8988T (cell line): ENCODE measurements at regions not wholly inside any gene's neighbourhood (a gene's known extent, or its start where the extent isn't known, plus 50 kb on each side); places are given as distances from the start of the nearest gene placed in this dataset.

Source experiments
- DNase-seq: peaks from one replicate; pipeline ENCODE4 v3.0.0; 2011

DNA sequence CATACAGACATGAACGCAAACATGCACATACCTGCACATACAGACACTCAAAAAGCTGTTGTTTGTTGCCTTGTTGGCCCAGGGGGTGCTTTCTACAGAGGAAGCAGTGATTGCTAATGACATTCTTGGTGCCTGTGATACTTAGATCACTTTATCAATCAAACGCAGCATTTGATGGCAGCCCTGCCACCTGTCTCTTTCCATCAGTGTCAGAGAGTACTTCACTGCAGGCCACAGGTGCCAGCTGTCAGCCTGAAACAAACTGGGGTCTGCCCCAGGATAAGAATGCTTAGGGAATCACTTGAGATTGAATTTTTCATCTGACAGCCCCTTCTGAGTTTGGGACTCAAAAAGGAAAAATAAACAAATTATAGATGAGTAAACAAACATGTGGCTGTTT lies 388.9 kb upstream of the SGCD start:
- DNase-seq = no peak

DNA sequence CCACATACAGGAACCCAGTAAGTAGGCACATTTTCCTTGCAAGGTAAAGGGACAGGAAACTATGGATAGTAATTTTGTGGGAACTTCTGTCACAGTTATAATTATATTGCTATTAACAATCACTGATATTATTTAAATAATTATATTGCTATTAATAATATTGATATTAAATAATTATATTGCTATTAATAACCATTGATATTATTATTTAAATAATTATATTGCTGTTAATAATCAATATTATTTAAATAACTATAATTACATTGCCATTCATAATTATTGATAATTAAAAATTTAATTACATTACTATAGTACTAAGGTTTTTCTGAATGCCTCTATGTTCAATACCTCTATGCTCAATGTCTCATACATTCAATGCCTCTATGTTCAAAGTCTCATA lies 385.6 kb upstream of the SGCD start:
- no peak for DNase-seq

DNA sequence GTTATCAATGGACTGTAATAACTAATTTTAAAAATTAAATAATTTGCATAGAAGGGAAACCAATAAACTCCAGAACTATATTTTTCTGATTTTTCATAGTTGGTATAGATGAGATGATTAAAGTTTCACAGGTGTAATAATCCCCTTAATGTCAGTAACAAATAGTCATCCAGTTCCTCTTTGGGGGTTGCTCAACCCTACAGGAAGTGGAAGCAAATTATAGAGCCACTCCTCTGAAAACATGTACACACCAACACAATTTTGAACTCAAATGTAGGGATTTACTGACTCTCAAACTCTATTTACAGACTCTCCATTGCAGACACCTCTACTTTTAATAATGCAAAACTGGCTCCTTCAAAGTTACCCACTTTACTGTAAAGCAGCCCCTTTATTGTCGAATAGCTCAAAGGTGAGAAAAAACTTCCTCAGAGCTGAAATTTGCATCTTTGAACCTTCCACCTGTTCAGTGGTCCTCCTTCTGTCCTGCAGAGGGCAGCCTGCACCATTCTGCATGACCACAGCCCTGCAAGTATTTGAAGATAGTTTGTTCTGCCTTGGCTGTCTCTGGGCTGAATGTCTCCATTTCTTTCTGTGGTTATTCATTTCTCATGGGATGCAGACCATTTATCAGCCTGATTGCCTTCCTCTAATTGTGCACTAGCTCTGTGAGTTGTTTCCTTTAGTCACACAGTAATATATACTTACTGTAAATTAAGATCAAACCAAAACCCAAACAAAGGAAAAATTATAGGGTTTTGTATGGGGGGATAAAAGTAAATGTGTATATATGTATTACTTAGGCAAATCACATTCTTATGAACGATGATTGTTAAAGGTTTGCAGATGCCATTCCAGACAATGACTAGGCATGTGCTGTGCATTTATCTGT lies 383.2 kb upstream of the SGCD start:
- no peak for DNase-seq

DNA sequence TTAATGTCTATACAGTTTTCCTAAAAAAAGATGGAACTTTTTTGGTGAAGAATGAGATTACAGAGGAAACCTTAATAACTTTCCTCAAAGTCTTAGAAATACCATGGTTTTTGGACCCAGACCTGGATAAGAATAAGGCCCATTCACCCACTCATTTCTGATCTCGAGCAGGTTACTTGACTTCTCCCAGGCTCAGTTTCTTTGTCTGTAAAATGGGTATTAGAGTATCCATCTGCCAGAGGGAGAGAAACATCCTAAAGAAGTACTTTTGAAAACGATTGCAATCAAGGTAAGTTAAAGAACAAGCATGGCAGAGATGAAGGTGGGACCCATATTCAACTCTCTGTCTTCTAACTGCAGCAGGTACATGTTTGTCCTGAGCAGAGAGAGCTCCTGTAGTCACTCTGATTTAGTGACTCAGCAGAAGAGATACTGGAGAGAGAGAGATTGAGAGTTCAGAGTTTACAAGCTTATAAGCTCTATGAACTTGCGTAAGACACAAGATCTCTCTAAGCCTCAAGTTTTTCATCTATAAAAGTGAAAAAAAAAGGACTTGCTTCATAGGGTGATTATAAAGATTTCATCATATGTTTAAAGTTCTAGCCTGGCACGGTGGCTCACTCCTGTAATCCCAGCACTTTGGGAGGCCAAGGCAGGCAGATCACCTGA lies 379.4 kb upstream of the SGCD start:
- DNase-seq = no peak

DNA sequence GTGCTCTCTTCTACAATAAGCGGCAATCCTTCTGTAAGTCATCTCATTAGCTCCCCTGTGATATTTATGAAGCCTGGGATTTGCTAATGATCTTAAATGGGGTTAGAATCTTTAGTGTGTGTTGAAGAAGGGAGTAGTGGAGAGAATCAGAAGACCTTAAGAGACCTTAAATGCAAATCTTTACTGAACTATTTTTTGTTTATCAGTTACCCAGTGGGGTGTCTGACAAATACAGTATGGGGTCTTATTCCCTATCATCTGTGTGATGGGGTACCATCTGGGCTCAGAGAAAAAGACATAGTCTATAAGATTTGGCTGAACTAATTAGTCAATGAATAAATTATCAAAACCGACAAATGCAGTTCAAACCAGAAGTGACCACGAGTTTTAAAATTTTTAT lies 378.4 kb upstream of the SGCD start:
- DNase-seq = no peak

DNA sequence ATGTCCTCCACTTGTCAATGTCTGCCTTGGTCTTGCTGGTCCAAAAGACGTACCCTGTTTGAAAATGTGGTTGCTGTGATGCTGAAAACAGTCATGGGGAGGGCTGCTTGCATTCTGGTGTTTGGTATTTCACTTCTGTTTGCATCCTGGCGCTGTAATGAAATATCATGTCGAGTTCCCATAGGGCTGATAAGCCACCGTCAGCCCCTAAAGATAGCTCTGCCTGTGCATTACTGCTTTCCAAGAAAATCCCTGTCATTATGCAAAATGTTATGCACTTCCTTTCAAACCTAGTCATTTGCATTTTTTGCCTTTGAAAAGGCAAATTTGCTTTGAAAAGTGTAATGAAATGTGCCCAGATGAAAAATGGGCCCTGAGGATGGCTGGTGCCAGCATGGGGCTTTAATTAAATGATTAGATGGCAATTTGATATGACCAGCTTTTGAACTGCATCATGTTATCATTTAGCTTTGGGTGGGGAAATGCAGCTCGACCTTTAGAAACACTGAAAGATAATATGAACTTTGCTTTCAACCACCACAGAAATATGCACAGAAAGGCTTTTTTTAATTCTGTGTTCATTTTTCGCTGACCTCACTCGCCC lies 374.4 kb upstream of the SGCD start:
- no peak for DNase-seq

DNA sequence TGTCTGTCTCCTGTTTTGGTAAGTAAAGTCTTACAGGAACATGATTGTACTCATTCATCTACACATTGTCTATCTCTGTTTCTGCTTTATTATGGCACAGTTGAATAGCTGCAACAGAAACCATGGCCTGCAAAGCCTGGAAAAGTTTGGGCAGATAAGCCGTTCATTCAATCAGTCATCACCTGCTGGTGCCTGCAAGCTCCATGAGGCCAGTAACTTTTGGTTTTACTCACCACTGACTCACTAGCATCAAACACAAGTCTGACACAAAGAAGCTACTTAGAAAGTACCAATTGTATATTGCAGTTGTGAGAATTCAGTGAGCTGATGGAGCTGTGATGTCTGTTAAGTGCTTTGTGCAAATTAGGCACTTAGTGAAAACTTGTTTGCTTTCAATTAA lies 373.6 kb upstream of the SGCD start:
- DNase-seq = no peak

DNA sequence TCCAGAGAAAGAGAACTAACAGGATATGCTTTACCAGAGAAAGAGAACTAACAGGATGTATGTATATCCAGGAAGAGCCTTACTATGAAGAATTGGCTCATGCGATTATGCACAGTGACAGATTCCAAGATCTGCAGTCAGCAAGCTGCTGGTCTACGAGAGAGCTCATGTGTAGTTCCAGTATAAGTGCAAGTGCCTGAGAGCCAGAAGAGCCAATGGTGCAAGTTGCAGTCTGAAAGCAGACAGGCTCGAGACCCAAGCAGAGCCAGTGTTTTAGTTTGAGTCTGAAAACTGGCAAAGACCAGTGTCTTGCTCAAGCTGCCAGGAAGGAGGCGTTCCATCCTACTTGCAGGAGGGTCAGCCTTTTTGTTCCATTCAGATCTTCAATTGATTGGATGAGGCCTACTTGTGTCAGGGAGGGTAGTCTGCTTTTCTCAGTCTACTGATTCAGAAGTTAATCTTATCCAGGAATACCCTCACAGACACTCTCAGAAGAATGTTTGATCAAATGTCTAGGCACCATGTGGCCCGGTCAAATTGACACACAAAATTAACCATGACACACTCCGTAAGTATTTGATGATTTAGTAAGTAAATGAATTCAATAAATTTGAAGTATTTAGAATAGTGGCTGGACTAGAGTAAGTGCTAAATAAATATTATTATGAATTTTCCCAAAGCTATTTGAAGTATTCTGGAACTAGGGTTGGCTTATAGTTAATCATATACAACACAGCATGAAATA lies 372.1 kb upstream of the SGCD start:
- no peak for DNase-seq

DNA sequence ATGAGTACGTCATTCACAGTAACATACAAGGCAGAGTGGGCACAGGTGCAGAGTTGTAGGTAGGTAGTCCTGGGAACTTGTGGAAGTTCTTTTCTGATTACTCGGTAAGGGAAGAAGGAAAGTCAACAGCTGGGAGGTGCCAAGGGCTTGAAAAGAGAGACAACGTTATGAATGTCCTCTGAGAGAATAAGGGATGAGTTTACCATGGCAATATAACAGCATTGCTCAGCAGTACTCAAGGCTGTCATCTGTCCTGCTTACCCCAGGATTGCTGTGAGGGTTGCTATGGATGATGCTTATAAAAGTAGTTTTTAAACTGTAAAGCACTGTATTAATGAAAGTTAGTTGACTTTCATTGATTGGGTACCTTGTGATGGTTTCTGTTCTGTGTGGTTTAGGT lies 369.1 kb upstream of the SGCD start:
- DNase-seq = no peak

DNA sequence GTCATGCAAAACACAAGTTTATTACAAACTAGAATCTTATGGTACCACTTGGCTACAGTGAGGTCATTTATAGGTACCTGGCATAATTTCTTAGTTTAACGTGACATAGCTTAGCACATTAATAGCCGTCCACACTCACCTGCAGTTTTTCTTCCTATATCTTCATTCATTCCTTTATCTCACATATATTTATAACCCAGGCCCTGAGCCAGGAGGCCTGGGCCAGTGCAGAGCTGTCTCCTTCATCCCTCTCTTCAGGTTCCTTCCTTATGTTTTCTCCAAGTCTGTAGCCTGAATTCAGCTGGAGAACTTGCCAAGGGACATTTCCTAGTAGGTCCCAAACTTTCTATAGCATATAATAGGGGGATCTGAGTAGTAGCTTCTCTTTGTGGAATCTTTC lies 367.9 kb upstream of the SGCD start:
- no peak for DNase-seq

DNA sequence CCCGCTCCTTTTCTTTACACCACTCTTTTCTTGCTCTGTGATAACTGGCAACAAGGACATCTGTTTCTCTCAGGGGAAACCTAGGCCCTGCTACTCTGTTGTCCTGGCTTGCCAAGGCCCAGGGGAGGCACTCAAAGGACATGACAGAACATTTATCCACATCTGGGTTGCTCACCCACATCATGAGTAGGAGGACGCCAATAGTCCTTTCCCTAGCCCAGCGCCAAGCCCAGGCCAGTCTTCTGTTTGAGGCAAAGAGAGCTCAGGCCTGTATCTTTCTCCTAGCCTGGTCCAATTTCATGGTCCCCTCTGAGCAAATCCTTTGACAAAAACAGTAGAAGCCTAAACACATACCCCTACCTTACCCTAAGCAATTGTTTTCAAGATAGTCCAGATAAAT lies 366.8 kb upstream of the SGCD start:
- no peak for DNase-seq

DNA sequence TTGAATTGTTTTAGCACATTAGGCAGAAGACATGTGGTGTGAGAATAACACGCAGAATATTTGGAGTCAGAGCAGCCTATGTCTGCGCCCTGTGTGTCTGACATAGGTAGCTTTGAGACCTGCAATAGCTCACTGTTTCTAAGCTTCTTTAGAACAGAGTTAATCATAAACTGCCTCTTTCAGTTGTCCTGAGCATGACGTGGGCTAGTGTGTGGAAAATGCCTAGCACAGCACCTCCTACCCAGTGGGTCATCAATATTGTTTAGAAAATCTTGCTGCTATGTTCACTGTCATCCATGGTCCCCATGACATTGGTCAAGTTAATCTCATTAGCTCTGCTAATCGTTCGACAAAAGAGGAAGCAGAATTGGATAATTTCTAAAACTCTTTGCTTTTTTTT lies 357.4 kb upstream of the SGCD start:
- DNase-seq = no peak

DNA sequence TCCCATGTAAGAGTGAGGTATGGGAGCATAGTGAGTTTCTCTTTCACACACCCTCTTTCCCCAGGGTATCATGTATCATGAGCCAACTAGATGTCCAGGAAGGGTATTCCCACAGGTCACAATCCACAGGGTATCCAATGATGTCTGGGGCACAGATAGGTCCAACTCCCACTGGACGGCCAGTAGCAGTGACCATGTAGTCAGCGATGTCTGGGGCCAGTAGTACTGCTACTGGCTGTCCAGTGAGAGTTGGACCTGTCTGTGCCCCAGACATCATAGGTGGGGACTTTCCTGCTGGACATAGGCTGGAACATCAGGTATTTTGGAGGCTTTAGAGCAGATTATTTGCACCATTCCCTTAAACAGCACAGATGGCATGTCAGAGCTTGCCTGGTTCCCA lies 352.6 kb upstream of the SGCD start:
- no peak for DNase-seq

DNA sequence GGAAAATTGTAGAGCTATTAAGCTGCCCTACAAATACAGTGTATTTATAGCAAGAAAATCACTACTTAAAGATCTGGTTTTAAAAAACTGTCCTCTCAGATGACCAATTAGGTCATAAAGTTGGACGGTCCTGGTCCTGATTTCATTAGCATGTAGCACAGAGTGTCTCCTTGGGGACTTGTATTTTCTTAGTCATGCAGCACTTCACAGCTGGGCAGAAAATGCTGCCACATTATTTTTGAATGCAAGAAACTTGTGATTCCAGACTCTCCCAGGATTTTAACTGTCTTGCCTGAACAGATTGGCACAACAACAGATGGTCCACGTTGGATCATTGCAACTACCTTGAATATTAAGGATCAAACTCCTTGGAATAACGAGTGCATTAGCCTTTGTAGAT lies 348.1 kb upstream of the SGCD start:
- DNase-seq = no peak

DNA sequence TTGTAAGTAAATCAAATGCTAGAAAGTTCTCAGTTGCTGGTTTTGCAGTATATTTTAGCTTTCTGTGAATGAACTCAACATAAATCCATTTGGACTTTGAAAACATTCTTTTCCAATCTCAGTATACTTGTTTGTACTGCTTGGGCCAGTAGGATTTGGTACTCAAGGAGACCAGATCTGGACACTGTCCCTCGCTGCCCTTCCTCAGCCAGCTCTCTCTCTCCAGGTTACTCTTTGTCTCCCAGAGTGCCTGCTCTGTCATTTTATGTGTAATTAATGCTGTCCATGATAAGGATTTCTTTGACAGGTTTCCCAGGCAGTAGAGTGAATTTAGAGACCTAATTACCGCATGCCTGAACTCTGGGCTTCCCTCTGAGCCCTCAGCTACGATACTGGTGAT lies 344.6 kb upstream of the SGCD start:
- DNase-seq = no peak

DNA sequence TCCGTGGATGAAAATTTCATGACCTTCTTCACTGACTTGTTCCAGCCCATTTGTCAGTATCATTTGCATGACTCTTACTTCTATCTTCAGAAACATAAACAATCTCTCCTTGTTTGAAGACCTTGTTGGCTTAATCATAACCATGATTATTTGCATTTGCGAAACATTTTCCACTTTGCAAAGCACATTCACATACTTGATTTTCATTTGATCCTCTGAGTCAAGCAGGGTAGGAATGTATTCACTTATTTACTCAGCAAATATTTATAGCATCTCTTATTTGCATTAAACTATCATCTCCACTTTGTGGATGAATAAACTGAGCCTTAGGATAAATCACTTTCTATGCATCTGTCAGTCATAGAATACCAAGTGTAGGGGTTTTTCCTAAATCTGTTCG lies 343.0 kb upstream of the SGCD start:
- no peak for DNase-seq

DNA sequence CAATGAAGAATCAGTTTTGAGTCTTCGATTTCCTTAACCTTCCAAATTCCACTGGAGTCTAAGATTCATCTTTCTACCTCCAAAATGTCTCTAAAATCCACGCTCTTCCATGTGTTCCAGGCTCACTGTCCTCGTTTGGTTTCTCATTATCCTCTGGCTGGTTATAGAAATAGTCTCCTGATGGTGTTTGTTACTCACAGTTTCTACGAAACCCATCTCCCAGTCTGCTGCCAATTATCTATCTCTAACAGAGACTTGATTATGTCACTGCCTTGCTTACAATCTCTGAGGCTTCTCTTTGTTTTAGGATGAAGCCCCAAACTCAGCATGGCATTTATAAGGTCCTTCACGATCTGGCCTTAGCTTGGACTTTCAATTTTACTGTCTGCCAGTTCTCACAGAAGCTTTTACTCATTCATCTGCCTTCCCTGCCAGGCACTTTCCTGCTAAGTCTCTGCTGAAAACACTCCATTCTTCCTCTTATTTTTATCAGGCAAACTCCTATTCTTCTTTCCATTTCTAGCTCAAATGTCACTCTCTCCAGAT lies 339.6 kb upstream of the SGCD start:
- no peak for DNase-seq

DNA sequence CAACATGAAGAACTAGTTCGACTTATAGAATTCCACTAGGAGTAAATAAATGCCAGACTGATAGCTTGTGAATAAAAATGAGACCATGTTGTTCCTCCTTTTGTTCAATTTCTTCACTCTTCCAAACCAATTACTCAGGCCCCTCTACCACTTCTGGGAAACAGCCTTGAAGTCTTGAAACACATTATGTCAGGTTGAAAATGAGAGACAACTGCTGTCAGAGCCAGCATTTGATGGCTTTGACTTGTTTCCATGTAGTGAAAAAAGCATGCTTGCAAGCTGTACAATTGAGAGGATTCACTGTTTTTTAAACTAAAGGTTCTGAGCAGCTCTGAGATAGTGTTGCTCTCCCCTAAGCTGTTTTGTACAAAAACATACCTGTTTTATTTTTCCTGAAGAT lies 337.1 kb upstream of the SGCD start:
- DNase-seq = no peak

DNA sequence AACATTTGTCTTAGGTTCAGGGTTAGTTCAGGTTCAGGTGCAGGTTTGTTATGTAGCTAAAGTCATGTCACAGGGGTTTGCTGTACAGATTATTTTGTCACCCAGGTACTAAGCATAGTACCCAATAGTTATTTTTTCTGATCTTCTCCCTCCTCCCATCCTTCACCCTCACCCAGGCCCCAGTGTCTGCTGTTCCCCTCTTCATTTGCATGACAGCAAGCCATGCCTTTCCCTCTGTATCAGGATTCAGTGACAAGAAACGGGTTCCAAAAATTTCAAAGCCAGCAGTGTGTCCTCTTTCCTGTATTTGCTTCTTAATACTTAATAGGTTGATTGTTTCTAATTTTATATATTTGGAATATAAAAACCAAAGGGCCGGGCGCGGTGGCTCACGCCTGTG lies 330.8 kb upstream of the SGCD start:
- no peak for DNase-seq

DNA sequence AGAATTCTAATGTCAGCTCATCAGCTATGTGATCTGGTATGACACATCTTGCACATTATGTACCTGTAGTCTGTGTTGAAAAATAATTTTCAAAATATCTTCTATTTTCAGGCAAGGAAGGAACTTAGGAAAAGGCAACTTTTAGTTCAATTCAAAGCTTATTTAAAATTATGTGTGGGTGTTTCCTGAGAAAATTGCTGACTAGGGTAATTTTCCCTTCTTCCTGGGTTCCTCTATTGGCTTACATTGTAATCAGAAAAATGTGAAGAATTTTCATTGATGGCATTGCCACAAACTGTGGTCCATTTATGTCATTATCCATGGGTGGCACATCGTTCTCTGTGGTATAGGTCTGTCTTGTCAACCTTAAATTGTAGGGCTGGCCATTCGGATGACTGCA lies 328.7 kb upstream of the SGCD start:
- no peak for DNase-seq

DNA sequence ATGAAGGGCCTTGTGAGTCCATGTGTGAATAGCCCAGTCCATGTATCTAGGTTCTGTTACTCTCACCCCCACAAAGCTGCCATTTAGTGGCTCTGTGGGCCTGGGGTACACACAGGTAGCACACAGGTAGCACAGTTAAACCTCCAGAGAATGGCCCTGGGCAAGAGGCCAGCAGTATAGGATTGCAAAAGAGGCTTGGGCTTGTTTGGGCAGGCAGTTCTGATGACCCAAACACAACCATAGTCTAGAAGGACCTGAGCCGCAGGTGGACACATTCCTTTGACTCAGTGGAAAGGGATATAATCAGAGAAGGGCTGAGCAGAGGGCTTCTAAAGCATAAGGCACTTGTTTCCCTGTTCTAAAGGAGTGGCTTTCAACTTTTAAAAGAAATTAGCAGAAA lies 326.8 kb upstream of the SGCD start:
- no peak for DNase-seq

DNA sequence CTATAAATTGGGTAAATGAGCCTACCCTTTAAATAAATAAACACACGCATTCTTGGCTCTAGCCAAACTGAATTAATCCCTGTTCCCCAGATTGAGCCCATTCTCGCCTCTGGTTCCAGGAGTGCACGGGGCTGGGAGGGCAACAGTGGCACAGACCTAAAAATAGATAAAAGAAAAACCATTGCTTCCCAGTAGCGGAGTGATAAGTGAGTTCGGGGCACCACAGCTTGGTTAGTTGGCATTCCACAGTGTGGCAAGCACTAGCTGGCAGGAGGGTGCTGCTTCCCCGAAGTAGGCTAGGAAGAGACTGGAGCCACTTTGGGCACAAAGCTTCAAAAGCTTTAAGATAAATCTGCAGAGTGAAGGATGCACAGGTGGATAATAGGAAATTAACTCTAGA lies 322.2 kb upstream of the SGCD start:
- DNase-seq = no peak

DNA sequence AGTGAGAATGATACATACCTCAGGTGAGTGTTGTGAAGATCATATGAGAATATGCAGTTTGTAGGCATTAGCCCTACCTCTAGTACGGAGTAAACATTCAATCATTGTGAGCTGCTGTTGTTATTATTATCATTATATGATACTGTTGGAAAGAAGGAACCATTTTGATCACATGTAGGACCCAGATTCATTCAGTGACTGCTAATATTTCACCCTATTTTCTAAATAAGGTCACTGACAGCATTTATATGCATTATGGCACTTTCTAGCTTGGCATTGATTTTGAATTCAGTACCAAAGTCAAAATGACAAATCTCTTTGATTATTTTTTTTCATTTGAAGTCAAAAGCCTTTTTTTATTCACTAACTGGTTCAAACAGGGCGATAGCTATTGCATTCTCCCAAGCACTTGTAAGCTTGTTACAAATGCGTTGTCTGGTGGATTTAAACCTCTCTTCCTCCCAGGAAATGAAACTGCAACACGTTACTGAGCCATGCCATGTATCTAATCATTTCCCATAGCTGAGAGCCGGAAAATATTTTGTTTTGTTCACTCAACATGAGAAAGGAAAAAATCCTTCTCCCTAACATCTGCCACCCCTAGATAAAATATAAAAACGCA lies 320.8 kb upstream of the SGCD start:
- no peak for DNase-seq
